Gastroesophageal sphincter (tissue), 3 donors: ENCODE measurements at regions not wholly inside any gene's neighbourhood (a gene's known extent, or its start where the extent isn't known, plus 50 kb on each side); places are given as distances from the start of the nearest gene placed in this dataset.

Source experiments
- POLR2A ChIP-seq, 2 donors: fragments of 450-650 bp; IDR thresholded peaks; one replicate each; pipeline ENCODE4 v1.6.1; 2017; ENCODE audit warnings: antibody characterized with exemption in 2 of 2, mild to moderate bottlenecking in 2 of 2, moderate library complexity in 1 of 2
- TF ChIP-seq, protein P1 (sequence below), 4 experiments: fragments of 200-600 bp in 2 of 4; fragments of 450-650 bp in 2 of 4; sonication (generic) in 1 of 4; IDR thresholded peaks; one replicate each; pipeline ENCODE4 v1.5.1; 2017 to 2019; ENCODE audit warnings: antibody characterized with exemption in 4 of 4, mild to moderate bottlenecking in 2 of 4, moderate library complexity in 2 of 4

DNA sequence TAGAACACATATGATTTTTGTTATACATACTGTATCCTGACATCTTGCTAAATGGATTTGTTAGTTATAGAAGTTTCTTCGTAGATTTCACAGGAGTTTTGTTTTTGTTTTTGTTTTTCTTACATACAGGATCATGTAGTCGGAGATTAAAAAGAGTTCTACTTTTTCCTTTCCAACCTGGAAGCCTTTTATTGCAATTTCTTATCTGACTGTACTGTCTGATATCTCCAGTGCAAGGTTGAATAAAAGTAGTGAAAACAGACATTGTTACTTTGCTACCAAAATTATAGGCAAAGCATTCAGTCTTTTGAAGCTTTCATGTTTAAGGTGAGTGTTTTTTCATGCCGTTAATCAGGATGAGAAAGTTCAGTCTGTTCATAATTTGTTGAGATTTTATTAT lies 117.4 kb upstream of the PRSS3 start:
- no peak for TF ChIP-seq POLR2A (IDR thresholded peaks at IDR 0.05)
- TF ChIP-seq, protein P1, sequence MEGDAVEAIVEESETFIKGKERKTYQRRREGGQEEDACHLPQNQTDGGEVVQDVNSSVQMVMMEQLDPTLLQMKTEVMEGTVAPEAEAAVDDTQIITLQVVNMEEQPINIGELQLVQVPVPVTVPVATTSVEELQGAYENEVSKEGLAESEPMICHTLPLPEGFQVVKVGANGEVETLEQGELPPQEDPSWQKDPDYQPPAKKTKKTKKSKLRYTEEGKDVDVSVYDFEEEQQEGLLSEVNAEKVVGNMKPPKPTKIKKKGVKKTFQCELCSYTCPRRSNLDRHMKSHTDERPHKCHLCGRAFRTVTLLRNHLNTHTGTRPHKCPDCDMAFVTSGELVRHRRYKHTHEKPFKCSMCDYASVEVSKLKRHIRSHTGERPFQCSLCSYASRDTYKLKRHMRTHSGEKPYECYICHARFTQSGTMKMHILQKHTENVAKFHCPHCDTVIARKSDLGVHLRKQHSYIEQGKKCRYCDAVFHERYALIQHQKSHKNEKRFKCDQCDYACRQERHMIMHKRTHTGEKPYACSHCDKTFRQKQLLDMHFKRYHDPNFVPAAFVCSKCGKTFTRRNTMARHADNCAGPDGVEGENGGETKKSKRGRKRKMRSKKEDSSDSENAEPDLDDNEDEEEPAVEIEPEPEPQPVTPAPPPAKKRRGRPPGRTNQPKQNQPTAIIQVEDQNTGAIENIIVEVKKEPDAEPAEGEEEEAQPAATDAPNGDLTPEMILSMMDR (IDR thresholded peaks at IDR 0.05) = no peak
